ENCODE measurements at regions not wholly inside any gene's neighbourhood (a gene's known extent, or its start where the extent isn't known, plus 50 kb on each side); places are given as distances from the start of the nearest gene placed in this dataset.

DNA sequence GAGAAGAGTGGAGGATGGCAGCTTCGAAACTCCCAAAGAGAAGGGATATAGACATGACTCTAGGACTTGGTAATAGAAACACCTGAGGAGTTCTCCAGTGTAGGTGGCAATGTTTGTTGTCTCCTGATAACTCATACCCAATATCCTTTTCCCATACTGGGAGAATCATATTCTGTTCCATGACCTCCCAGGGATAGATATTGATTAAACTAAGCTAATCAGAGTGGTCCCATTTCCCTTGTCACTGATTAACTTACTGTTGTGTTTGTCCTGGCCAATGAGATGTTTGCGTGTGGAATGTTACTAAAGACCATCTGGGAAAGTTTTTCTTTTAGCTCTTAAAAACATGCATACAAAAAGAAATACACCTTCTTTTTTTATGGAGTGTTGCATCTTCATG is 85.6 kb downstream of the RPL22L1 start:
- intact Hi-C loops (cut with DNase I) = no loop called here
- 75 to 87% methylated on average over 2 of the region's 2 CpGs for WGBS, 2 donors

DNA sequence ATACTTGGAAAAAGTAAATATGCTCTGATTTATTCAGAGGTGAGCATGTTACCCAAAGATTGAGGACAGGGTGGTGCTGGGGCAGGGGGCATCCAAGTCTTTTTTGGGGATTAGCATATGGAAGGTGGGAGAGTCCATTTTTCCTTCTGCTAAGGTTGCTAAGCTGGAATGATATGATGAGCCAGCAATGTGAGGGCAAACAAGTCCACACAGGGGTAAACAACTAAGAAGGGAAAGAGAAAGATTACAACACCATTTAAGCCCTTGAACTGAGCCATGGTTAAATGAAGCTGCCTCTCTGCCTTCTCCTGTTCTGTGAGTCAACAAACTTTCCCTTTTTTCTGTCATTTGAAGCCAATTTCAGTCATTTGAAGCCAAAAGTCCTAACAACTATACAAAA is 89.0 kb downstream of the RPL22L1 start:
- no peaks in the 10 kb centered on the region for H3K4me1 ChIP-seq
- intact Hi-C loops (cut with DNase I) = no loop called here
- no peak for TF ChIP-seq POLR2A (IDR thresholded peaks at IDR 0.05)
- TF ChIP-seq, protein P1, sequence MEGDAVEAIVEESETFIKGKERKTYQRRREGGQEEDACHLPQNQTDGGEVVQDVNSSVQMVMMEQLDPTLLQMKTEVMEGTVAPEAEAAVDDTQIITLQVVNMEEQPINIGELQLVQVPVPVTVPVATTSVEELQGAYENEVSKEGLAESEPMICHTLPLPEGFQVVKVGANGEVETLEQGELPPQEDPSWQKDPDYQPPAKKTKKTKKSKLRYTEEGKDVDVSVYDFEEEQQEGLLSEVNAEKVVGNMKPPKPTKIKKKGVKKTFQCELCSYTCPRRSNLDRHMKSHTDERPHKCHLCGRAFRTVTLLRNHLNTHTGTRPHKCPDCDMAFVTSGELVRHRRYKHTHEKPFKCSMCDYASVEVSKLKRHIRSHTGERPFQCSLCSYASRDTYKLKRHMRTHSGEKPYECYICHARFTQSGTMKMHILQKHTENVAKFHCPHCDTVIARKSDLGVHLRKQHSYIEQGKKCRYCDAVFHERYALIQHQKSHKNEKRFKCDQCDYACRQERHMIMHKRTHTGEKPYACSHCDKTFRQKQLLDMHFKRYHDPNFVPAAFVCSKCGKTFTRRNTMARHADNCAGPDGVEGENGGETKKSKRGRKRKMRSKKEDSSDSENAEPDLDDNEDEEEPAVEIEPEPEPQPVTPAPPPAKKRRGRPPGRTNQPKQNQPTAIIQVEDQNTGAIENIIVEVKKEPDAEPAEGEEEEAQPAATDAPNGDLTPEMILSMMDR (IDR thresholded peaks at IDR 0.05) = no peak

More for the DNA sequence above, 85.6 kb downstream of the RPL22L1 start:
- TF ChIP-seq, protein P1 (IDR thresholded peaks at IDR 0.05) = no peak
- TF ChIP-seq POLR2A (IDR thresholded peaks at IDR 0.05) = no peak
- Histone ChIP-seq H3K4me1 (no peaks in the 10 kb centered on the region), H3K36me3 (no peaks in the 10 kb centered on the region), H3K4me3 (no peak overlapping the region), H3K27ac (no peak overlapping the region), H3K27me3 (peaks cover 0 to 6% (median 0%) of the 10 kb centered on the region in 4 donors), H3K9me3 (no peaks in the 10 kb centered on the region)
- DNase-seq = no peak

DNA sequence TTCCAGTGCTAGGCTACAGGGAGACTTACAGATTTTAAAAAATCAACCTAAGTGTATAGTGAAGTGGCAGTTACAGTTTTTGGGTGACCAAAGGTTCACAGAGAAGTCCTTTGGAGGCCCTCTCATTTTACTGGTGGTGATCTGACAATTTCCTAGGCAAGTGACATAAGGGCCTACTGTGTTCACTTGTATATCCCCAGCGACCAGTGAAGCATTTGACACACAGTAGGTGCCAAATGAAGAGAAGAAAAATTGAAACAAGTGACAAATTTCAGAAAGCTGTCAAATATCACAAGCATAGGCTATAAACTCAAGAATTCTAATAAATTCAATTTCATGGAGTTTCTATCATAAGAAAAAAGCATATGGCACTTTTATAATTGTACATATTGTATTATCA is 89.5 kb downstream of the RPL22L1 start:
- TF ChIP-seq, protein P1 (IDR thresholded peaks at IDR 0.05) = no peak
- no peak for TF ChIP-seq POLR2A (IDR thresholded peaks at IDR 0.05)
- Histone ChIP-seq H3K36me3 (no peaks in the 10 kb centered on the region), H3K27ac (no peak overlapping the region), H3K27me3 (peaks cover 0 to 6% (median 0%) of the 10 kb centered on the region in 4 donors), H3K9me3 (no peaks in the 10 kb centered on the region), H3K4me3 (no peak overlapping the region), H3K4me1 (no peaks in the 10 kb centered on the region)
- intact Hi-C loops (cut with DNase I) = no loop called here
- 47 to 55% methylated on average over 1 of the region's 1 CpG for WGBS, 2 donors
- no peak for DNase-seq

More for the DNA sequence above, 89.0 kb downstream of the RPL22L1 start:
- H3K36me3 ChIP-seq = no peaks in the 10 kb centered on the region
- no peak for DNase-seq
- no peak overlapping the region for H3K27ac ChIP-seq
- peaks cover 0 to 6% (median 0%) of the 10 kb centered on the region in 4 donors for H3K27me3 ChIP-seq
- no peaks in the 10 kb centered on the region for H3K9me3 ChIP-seq
- no peak overlapping the region for H3K4me3 ChIP-seq

DNA sequence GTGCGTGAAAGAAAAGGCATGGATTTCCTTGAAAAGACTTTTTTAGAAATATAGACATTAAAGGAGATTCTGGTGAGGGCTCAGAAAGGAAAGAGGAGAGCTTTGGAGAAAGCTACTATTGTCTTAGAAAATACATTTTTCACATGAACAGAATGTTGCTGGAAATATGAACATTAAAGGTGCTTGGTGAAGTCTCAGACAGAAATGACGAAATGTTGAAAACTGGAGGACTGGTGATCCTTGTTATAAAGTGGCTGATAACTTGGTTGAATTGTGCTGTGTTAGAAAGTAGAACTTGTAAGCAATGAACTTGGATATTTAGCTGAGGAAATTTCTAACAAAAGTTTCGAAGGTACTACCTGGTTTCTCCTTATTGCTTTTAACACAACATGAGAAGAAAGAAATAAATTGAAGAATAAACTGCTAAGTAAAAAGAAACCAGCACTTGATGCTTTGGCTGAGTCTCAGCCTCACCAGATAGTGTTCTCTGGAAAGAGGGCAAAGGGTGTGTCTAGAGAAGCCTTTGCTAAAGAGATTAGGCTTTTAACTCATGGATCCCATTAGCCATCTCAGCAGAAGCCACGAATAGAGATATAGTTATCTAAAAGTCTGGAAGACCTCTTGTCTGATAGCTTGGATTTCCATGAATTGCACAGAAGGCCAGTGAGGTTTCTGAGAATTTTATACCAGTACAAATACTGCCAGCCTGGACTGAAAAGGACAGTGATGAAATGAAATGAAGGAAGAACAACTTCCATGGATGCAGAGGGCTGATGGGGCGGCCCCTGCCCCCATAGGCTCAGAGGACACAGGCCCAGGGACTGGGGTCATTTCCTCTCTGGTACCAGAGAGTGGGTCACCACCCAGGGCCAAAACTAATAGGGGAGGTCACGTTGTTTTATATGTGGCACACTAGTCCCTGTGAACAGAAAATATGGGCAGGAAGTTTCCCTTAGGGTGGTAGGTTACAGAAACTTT is 91.5 kb downstream of the RPL22L1 start:
- H3K4me3 ChIP-seq = no peak overlapping the region
- no peaks in the 10 kb centered on the region for H3K36me3 ChIP-seq
- H3K27ac ChIP-seq = no peak overlapping the region
- 88 to 89% methylated on average over 6 of the region's 6 CpGs for WGBS, 2 donors
- H3K27me3 ChIP-seq = peaks cover 0 to 2% (median 0%) of the 10 kb centered on the region in 4 donors
- intact Hi-C loops (cut with DNase I) = no loop called here
- TF ChIP-seq POLR2A (IDR thresholded peaks at IDR 0.05) = no peak
- TF ChIP-seq, protein P1 (IDR thresholded peaks at IDR 0.05) = no peak
- no peaks in the 10 kb centered on the region for H3K9me3 ChIP-seq
- DNase-seq = no peak
- no peaks in the 10 kb centered on the region for H3K4me1 ChIP-seq

DNA sequence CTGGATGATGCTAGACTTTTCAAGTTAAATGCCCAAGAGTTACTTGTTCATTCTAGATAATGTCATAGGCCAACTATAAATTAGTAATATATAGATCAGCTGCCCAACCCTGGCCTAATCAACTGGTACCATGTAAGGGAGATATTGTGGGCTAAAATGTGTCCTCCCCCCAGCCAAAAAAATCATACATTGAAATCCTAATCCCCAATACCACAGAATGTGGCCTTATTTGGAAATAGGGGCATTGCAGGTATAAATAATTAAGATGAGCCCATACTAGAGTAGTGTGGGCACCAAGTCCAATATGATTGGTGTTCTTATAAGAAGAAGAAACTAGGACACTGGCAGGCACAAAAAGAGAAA is 92.5 kb downstream of the RPL22L1 start:
- TF ChIP-seq, protein P1 (IDR thresholded peaks at IDR 0.05) = no peak
- no peak for TF ChIP-seq POLR2A (IDR thresholded peaks at IDR 0.05)
- intact Hi-C loops (cut with DNase I) = no loop called here

More for the DNA sequence above, 92.5 kb downstream of the RPL22L1 start:
- Histone ChIP-seq H3K27me3 (no peaks in the 10 kb centered on the region), H3K4me1 (no peaks in the 10 kb centered on the region), H3K27ac (no peak overlapping the region), H3K9me3 (no peaks in the 10 kb centered on the region), H3K4me3 (no peak overlapping the region), H3K36me3 (no peaks in the 10 kb centered on the region)
- DNase-seq = no peak

Data from esophagus squamous epithelium (tissue), 5 donors.